ENCODE measurements at regions not wholly inside any gene's neighbourhood (a gene's known extent, or its start where the extent isn't known, plus 50 kb on each side); places are given as distances from the start of the nearest gene placed in this dataset.
"Not testable (repeated sequence)": the region's sequence is repeated elsewhere in the genome, so short reads cannot be mapped to it uniquely, and the experiment has no call there.

- intact Hi-C loops (cut with DNase I; ENCODE audit: low total_unique reads): no loop called here
- no peak for DNase-seq
- Histone ChIP-seq H3K4me3 (no peak overlapping the region), H3K4me1 (no peaks in the 10 kb centered on the region), H3K36me3 (no peaks in the 10 kb centered on the region), H3K27ac (no peak overlapping the region), H3K27me3 (no peaks in the 10 kb centered on the region), H3K9me3 (no peaks in the 10 kb centered on the region)
- TF ChIP-seq CTCF (IDR thresholded peaks at IDR 0.05): no peak
These were observed 694.4 kb upstream of the NR2F2 start for GRCh38 chr15:95636107-95636506.

GRCh38 chr15:95637234-95637633, 693.3 kb upstream of the NR2F2 start:
- H3K27ac ChIP-seq; H3K27me3 ChIP-seq; H3K36me3 ChIP-seq; DNase-seq; H3K9me3 ChIP-seq; H3K4me1 ChIP-seq; intact Hi-C loops (cut with DNase I; ENCODE audit: low total_unique reads); H3K4me3 ChIP-seq: not testable (repeated sequence)

- intact Hi-C loops (cut with DNase I; ENCODE audit: low total_unique reads): no loop called here
- no peaks in the 10 kb centered on the region for H3K36me3 ChIP-seq
These were observed 691.3 kb upstream of the NR2F2 start for GRCh38 chr15:95639208-95639607.

GRCh38 chr15:95644100-95644875, 686.2 kb upstream of the NR2F2 start:
- Histone ChIP-seq H3K9me3 (no peaks in the 10 kb centered on the region), H3K36me3 (no peaks in the 10 kb centered on the region), H3K4me1 (no peaks in the 10 kb centered on the region), H3K27me3 (no peaks in the 10 kb centered on the region), H3K27ac (no peak overlapping the region), H3K4me3 (no peak overlapping the region)
- no peak for DNase-seq
- no peak for TF ChIP-seq CTCF (IDR thresholded peaks at IDR 0.05)
- intact Hi-C loops (cut with DNase I; ENCODE audit: low total_unique reads): no loop called here

More at GRCh38 chr15:95639208-95639607, 691.3 kb upstream of the NR2F2 start:
- DNase-seq: no peak
- no peak overlapping the region for H3K4me3 ChIP-seq
- H3K4me1 ChIP-seq: no peaks in the 10 kb centered on the region
- H3K27ac ChIP-seq: no peak overlapping the region
- TF ChIP-seq CTCF (IDR thresholded peaks at IDR 0.05): no peak
- H3K27me3 ChIP-seq: no peaks in the 10 kb centered on the region
- H3K9me3 ChIP-seq: no peaks in the 10 kb centered on the region

GRCh38 chr15:95645791-95646338, 684.6 kb upstream of the NR2F2 start:
- intact Hi-C loops (cut with DNase I; ENCODE audit: low total_unique reads): no loop called here
- Histone ChIP-seq H3K27me3 (no peaks in the 10 kb centered on the region), H3K4me3 (no peak overlapping the region), H3K4me1 (no peaks in the 10 kb centered on the region), H3K27ac (no peak overlapping the region), H3K9me3 (no peaks in the 10 kb centered on the region), H3K36me3 (no peaks in the 10 kb centered on the region)
- TF ChIP-seq CTCF (IDR thresholded peaks at IDR 0.05): no peak
- no peak for DNase-seq

GRCh38 chr15:95646484-95647273, 683.8 kb upstream of the NR2F2 start:
- Histone ChIP-seq H3K9me3 (no peaks in the 10 kb centered on the region), H3K4me1 (no peaks in the 10 kb centered on the region), H3K27me3 (no peaks in the 10 kb centered on the region), H3K27ac (no peak overlapping the region), H3K36me3 (no peaks in the 10 kb centered on the region), H3K4me3 (no peak overlapping the region)
- TF ChIP-seq CTCF (IDR thresholded peaks at IDR 0.05): no peak
- no peak for DNase-seq
- intact Hi-C loops (cut with DNase I; ENCODE audit: low total_unique reads): no loop called here
